Liver (tissue), 7 donors: ENCODE measurements at regions not wholly inside any gene's neighbourhood (a gene's known extent, or its start where the extent isn't known, plus 50 kb on each side); places are given as distances from the start of the nearest gene placed in this dataset.
A peak's percentile ranks its signal among the peaks of the same experiment; 100 is the strongest.

Experiments
- DNase-seq: peaks from one replicate; pipeline ENCODE4 v3.0.0-alpha.2; 2017; ENCODE audit warnings: low spot score
- H3K27ac ChIP-seq, 2 donors: one replicate each; pipeline ENCODE4 v1.7.0; 2013; ENCODE audit warnings: inconsistent platforms in 2 of 2, low read length in 2 of 2, control low read depth in 1 of 2, low read depth in 1 of 2, mild to moderate bottlenecking in 1 of 2
- H3K27me3 ChIP-seq, 4 donors: one replicate each; pipeline versions ENCODE4 v1.6.1 to v1.7.0; 2013; ENCODE audit warnings: low read length in 3 of 4, inconsistent platforms in 1 of 4, mild to moderate bottlenecking in 1 of 4, moderate library complexity in 1 of 4; ENCODE audit not compliant: control insufficient read depth in 4 of 4, insufficient read depth in 4 of 4
- H3K36me3 ChIP-seq, 4 donors: one replicate each; pipeline versions ENCODE4 v1.6.1 to v1.7.0; 2013; ENCODE audit warnings: low read length in 3 of 4, mild to moderate bottlenecking in 3 of 4, low read depth in 1 of 4, moderate library complexity in 1 of 4; ENCODE audit not compliant: control insufficient read depth in 4 of 4, insufficient read depth in 3 of 4
- H3K4me1 ChIP-seq, 4 donors: one replicate each; pipeline versions ENCODE4 v1.6.1 to v1.7.0; 2013; ENCODE audit warnings: low read length in 3 of 4, mild to moderate bottlenecking in 3 of 4, moderate library complexity in 1 of 4; ENCODE audit not compliant: control insufficient read depth in 4 of 4, insufficient read depth in 4 of 4
- H3K4me3 ChIP-seq, 3 donors: one replicate each; pipeline versions ENCODE4 v1.6.1 to v1.7.0; 2013; ENCODE audit warnings: low read length in 3 of 3, control low read depth in 1 of 3, low read depth in 1 of 3, mild to moderate bottlenecking in 1 of 3
- H3K9ac ChIP-seq, 2 donors: one replicate each; pipeline ENCODE4 v1.7.0; 2013; ENCODE audit warnings: low read length in 2 of 2, mild to moderate bottlenecking in 2 of 2, moderate library complexity in 2 of 2, control low read depth in 1 of 2, low read depth in 1 of 2
- H3K9me3 ChIP-seq, 4 donors: one replicate each; pipeline versions ENCODE4 v1.6.1 to v1.7.0; 2013; ENCODE audit warnings: low read length in 3 of 4; ENCODE audit not compliant: control insufficient read depth in 4 of 4
- FOXA2 ChIP-seq: IDR thresholded peaks from 2 replicates; pipeline ENCODE4 v1.6.1; 2016; ENCODE audit warnings: antibody characterized with exemption
- HNF4G ChIP-seq: IDR thresholded peaks from 2 replicates; pipeline ENCODE4 v1.6.1; 2016; ENCODE audit warnings: antibody characterized with exemption
- MAX ChIP-seq: IDR thresholded peaks from 2 replicates; pipeline ENCODE4 v1.6.1; 2016; ENCODE audit warnings: antibody characterized with exemption
- RAD21 ChIP-seq, 2 donors: IDR thresholded peaks; 2 replicates each; pipeline ENCODE4 v1.6.1; 2016; ENCODE audit warnings: antibody characterized with exemption in 2 of 2, mild to moderate bottlenecking in 2 of 2
- REST ChIP-seq: IDR thresholded peaks from 2 replicates; pipeline ENCODE4 v1.6.1; 2016; ENCODE audit warnings: antibody characterized with exemption, mild to moderate bottlenecking
- SP1 ChIP-seq: IDR thresholded peaks from 2 replicates; pipeline ENCODE4 v1.6.1; 2018; ENCODE audit warnings: antibody characterized with exemption, mild to moderate bottlenecking
- YY1 ChIP-seq: IDR thresholded peaks from 2 replicates; pipeline ENCODE4 v1.6.1; 2016; ENCODE audit warnings: antibody characterized with exemption, mild to moderate bottlenecking
- ZBTB33 ChIP-seq: IDR thresholded peaks from 2 replicates; pipeline ENCODE4 v1.6.1; 2016; ENCODE audit warnings: antibody characterized with exemption
- WGBS: extraction: QIAGEN DNeasy Blood & Tissue Kit; methylation state at CpG from one replicate; pipeline ENCODE4 v1.1.7; 2013; 5-methylcytosine and 5-hydroxymethylcytosine counted together
- donor health status: healthy.
- donor health status: healthy.
- donor health status: healthy.
- donor health status: healthy.

- H3K9me3 ChIP-seq, result no peaks in the 10 kb centered on the region
- DNase-seq, result peak; percentile 43
Observed at GRCh38 chr6:155660251-155660977, 204.8 kb upstream of the NOX3 start.

GRCh38 chr6:155656024-155656423 lies 200.4 kb upstream of the NOX3 start:
- H3K9me3 ChIP-seq, result no peaks in the 10 kb centered on the region
- H3K27ac ChIP-seq, result no peak overlapping the region
- H3K4me1 ChIP-seq, result no peaks in the 10 kb centered on the region
- H3K27me3 ChIP-seq, result peaks cover 0 to 3% (median 0%) of the 10 kb centered on the region in 4 donors
- TF ChIP-seq MAX (no peak), ZBTB33 (no peak), HNF4G (no peak)
- 69% methylated on average over 3 of the region's 3 CpGs for WGBS
- H3K9ac ChIP-seq, result no peak overlapping the region
- H3K36me3 ChIP-seq, result no peaks in the 10 kb centered on the region
- no peak overlapping the region for H3K4me3 ChIP-seq
- DNase-seq, result no peak

More at GRCh38 chr6:155660251-155660977, 204.8 kb upstream of the NOX3 start:
- Histone ChIP-seq H3K4me1 (no peaks in the 10 kb centered on the region), H3K36me3 (no peaks in the 10 kb centered on the region), H3K27me3 (peaks cover 0 to 3% (median 0%) of the 10 kb centered on the region in 4 donors), H3K4me3 (no peak overlapping the region), H3K27ac (no peak overlapping the region), H3K9ac (no peak overlapping the region)
- 41% methylated on average over 6 of the region's 6 CpGs for WGBS
- TF ChIP-seq ZBTB33 (no peak), RAD21 (IDR thresholded peaks at IDR 0.05) (no peak)

- TF ChIP-seq REST, result no peak
- TF ChIP-seq SP1, result no peak
- TF ChIP-seq YY1, result no peak
- TF ChIP-seq FOXA2, result no peak
- H3K9ac ChIP-seq, result no peak overlapping the region
- no peak overlapping the region for H3K27ac ChIP-seq
- no peaks in the 10 kb centered on the region for H3K36me3 ChIP-seq
- H3K9me3 ChIP-seq, result no peaks in the 10 kb centered on the region
- no peaks in the 10 kb centered on the region for H3K4me1 ChIP-seq
- no peak for DNase-seq
- H3K4me3 ChIP-seq, result no peak overlapping the region
- no peaks in the 10 kb centered on the region for H3K27me3 ChIP-seq
Observed at GRCh38 chr6:155654474-155654873, 198.8 kb upstream of the NOX3 start.
